Neuronal stem cell (in vitro differentiated cells): ENCODE measurements at regions not wholly inside any gene's neighbourhood (a gene's known extent, or its start where the extent isn't known, plus 50 kb on each side); places are given as distances from the start of the nearest gene placed in this dataset.

Experiments used
- DNase-seq: peaks from one replicate; pipeline ENCODE4 v3.0.0-alpha.2; 2013; ENCODE audit warnings: low spot score
- H2AFZ ChIP-seq: one replicate; pipeline ENCODE4 v1.6.1; 2013; ENCODE audit warnings: mild to moderate bottlenecking, low read length, inconsistent platforms
- H2AK5ac ChIP-seq: 2 replicates; pipeline ENCODE4 v1.6.1; 2013; ENCODE audit warnings: low read depth, mild to moderate bottlenecking, inconsistent platforms, low read length, moderate library complexity, mixed read lengths
- H2BK120ac ChIP-seq: 2 replicates; pipeline ENCODE4 v1.6.1; 2013; ENCODE audit warnings: low read depth, mild to moderate bottlenecking, inconsistent platforms, low read length, moderate library complexity, mixed read lengths
- H2BK12ac ChIP-seq: one replicate; pipeline ENCODE4 v1.6.1; 2013; ENCODE audit warnings: low read length, inconsistent platforms
- H2BK15ac ChIP-seq: 2 replicates; pipeline ENCODE4 v1.6.1; 2013; ENCODE audit warnings: mild to moderate bottlenecking, low read length, inconsistent platforms, mixed read lengths
- H2BK5ac ChIP-seq: one replicate; pipeline ENCODE4 v1.6.1; 2013; ENCODE audit warnings: inconsistent platforms, mild to moderate bottlenecking, low read length, moderate library complexity
- H3K14ac ChIP-seq: one replicate; pipeline ENCODE4 v1.6.1; 2013; ENCODE audit warnings: low read length, inconsistent platforms
- H3K18ac ChIP-seq: 2 replicates; pipeline ENCODE4 v1.6.1; 2013; ENCODE audit warnings: low read length, inconsistent platforms
- H3K23ac ChIP-seq: 2 replicates; pipeline ENCODE4 v1.6.1; 2013; ENCODE audit warnings: low read depth, mild to moderate bottlenecking, mixed read lengths, low read length, inconsistent platforms; ENCODE audit not compliant: poor library complexity
- H3K27ac ChIP-seq: replicated peaks from 3 replicates; pipeline ENCODE4 v1.5.1; 2013; ENCODE audit warnings: low read length, inconsistent platforms
- H3K27me3 ChIP-seq, 3 experiments: 2 replicates each; pipeline ENCODE4 v1.6.1; 2013; ENCODE audit warnings: low read length in 3 of 3, mild to moderate bottlenecking in 2 of 3, inconsistent platforms in 1 of 3, low read depth in 1 of 3, mixed read lengths in 1 of 3, moderate library complexity in 1 of 3; ENCODE audit not compliant: control insufficient read depth in 3 of 3, insufficient read depth in 3 of 3
- H3K36me3 ChIP-seq, 2 donors: replicated peaks in 1 of 2; 2 replicates each; pipeline ENCODE4 v1.6.1; 2013; ENCODE audit warnings: low read length in 2 of 2; ENCODE audit not compliant: control insufficient read depth in 2 of 2, insufficient read depth in 2 of 2
- H3K4ac ChIP-seq: 2 replicates; pipeline ENCODE4 v1.6.1; 2013; ENCODE audit warnings: inconsistent platforms, mild to moderate bottlenecking, low read length, moderate library complexity
- H3K4me1 ChIP-seq, 2 donors: 1 replicate in 1 of 2; 2 replicates in 1 of 2; pipeline ENCODE4 v1.6.1; 2013; ENCODE audit warnings: low read length in 2 of 2, low read depth in 1 of 2; ENCODE audit not compliant: control insufficient read depth in 2 of 2, insufficient read depth in 1 of 2
- H3K4me2 ChIP-seq: one replicate; pipeline ENCODE4 v1.6.1; 2013; ENCODE audit warnings: mild to moderate bottlenecking, low read length, inconsistent platforms; ENCODE audit not compliant: insufficient read depth, poor library complexity, severe bottlenecking
- H3K4me3 ChIP-seq, 2 donors: 2 replicates each; pipeline ENCODE4 v1.5.1; 2013; ENCODE audit warnings: low read length in 2 of 2, mild to moderate bottlenecking in 2 of 2, inconsistent platforms in 1 of 2, moderate library complexity in 1 of 2
- H3K79me1 ChIP-seq: one replicate; pipeline ENCODE4 v1.6.1; 2013; ENCODE audit warnings: low read depth, mild to moderate bottlenecking, inconsistent platforms, low read length, moderate library complexity
- H3K9ac ChIP-seq: one replicate; pipeline ENCODE4 v1.6.1; 2013; ENCODE audit warnings: mild to moderate bottlenecking, low read depth, low read length, inconsistent platforms; ENCODE audit not compliant: poor library complexity
- H3K9me3 ChIP-seq, 2 donors: replicated peaks in 1 of 2; 2 replicates each; pipeline versions ENCODE3 to v1.6.1; 2013; ENCODE audit warnings: low read length in 2 of 2, mild to moderate bottlenecking in 2 of 2, inconsistent platforms in 1 of 2, low read depth in 1 of 2, mixed read lengths in 1 of 2, moderate library complexity in 1 of 2; ENCODE audit not compliant: control insufficient read depth in 2 of 2, insufficient read depth in 1 of 2
- H4K8ac ChIP-seq: one replicate; pipeline ENCODE4 v1.6.1; 2013; ENCODE audit warnings: low read depth, mild to moderate bottlenecking, inconsistent platforms, low read length, moderate library complexity
- H4K91ac ChIP-seq: one replicate; pipeline ENCODE4 v1.6.1; 2013; ENCODE audit warnings: low read length, low read depth, mild to moderate bottlenecking, inconsistent platforms; ENCODE audit not compliant: poor library complexity
- WGBS, 2 donors: extraction: QIAGEN DNeasy Blood & Tissue Kit; methylation state at CpG; one replicate each; pipeline ENCODE4 v1.1.7; 2013; ENCODE audit warnings: missing lambda C conversion rate in 2 of 2, mixed read lengths in 1 of 2; ENCODE audit not compliant: insufficient read length in 2 of 2, insufficient replicate concordance in 1 of 2; ENCODE audit errors: extremely low coverage in 2 of 2; 5-methylcytosine and 5-hydroxymethylcytosine counted together

GRCh38 chr10:50951365-50951764, 65.9 kb upstream of the A1CF start:
- no peak overlapping the region for H3K14ac ChIP-seq
- no peaks in the 10 kb centered on the region for H3K27me3 ChIP-seq
- no peaks in the 10 kb centered on the region for H3K36me3 ChIP-seq
- H2BK120ac ChIP-seq, result no peak overlapping the region
- H2BK5ac ChIP-seq, result no peak overlapping the region
- no peak overlapping the region for H2AFZ ChIP-seq
- no CpG with 5 or more reads among the region's 4 CpGs for WGBS, 2 donors
- no peak overlapping the region for H3K9ac ChIP-seq
- H3K4ac ChIP-seq, result no peak overlapping the region
- H3K79me1 ChIP-seq, result no peaks in the 10 kb centered on the region
- no peaks in the 10 kb centered on the region for H3K4me1 ChIP-seq
- H3K23ac ChIP-seq, result no peak overlapping the region
- H3K9me3 ChIP-seq, result no peaks in the 10 kb centered on the region
- no peak overlapping the region for H3K4me2 ChIP-seq
- H3K27ac ChIP-seq, result no peak overlapping the region
- no peak overlapping the region for H2BK12ac ChIP-seq
- H2AK5ac ChIP-seq, result no peak overlapping the region
- no peak overlapping the region for H4K91ac ChIP-seq
- no peak overlapping the region for H3K4me3 ChIP-seq
- no peak for DNase-seq
- H4K8ac ChIP-seq, result no peak overlapping the region
- no peak overlapping the region for H2BK15ac ChIP-seq
- no peak overlapping the region for H3K18ac ChIP-seq

GRCh38 chr10:50961297-50961696, 75.9 kb upstream of the A1CF start:
- no peaks in the 10 kb centered on the region for H3K9me3 ChIP-seq

GRCh38 chr10:50963063-50963462, 77.6 kb upstream of the A1CF start:
- Histone ChIP-seq H2BK12ac (no peak overlapping the region), H2BK15ac (no peak overlapping the region), H3K79me1 (no peaks in the 10 kb centered on the region), H2AK5ac (no peak overlapping the region), H3K4me1 (no peaks in the 10 kb centered on the region), H4K8ac (no peak overlapping the region), H3K36me3 (no peaks in the 10 kb centered on the region), H3K4me3 (no peak overlapping the region), H3K14ac (no peak overlapping the region), H4K91ac (no peak overlapping the region), H3K18ac (no peak overlapping the region), H3K27ac (no peak overlapping the region), H3K9ac (no peak overlapping the region), H3K9me3 (no peaks in the 10 kb centered on the region), H3K4ac (no peak overlapping the region), H2BK5ac (no peak overlapping the region), H3K4me2 (no peak overlapping the region), H3K23ac (no peak overlapping the region), H3K27me3 (no peaks in the 10 kb centered on the region), H2AFZ (no peak overlapping the region), H2BK120ac (no peak overlapping the region)
- no CpG with 5 or more reads among the region's 1 CpG for WGBS, 2 donors
- DNase-seq, result no peak

More at GRCh38 chr10:50961297-50961696, 75.9 kb upstream of the A1CF start:
- Histone ChIP-seq H3K4me3 (no peak overlapping the region), H3K36me3 (no peaks in the 10 kb centered on the region), H3K79me1 (no peaks in the 10 kb centered on the region), H2BK120ac (no peak overlapping the region), H3K9ac (no peak overlapping the region), H4K8ac (no peak overlapping the region), H2AFZ (no peak overlapping the region), H2BK5ac (no peak overlapping the region), H3K14ac (no peak overlapping the region), H3K23ac (no peak overlapping the region), H3K4me2 (no peak overlapping the region), H2BK15ac (no peak overlapping the region), H3K27ac (no peak overlapping the region), H4K91ac (no peak overlapping the region), H3K4me1 (no peaks in the 10 kb centered on the region), H3K4ac (no peak overlapping the region), H3K27me3 (no peaks in the 10 kb centered on the region), H2AK5ac (no peak overlapping the region), H3K18ac (no peak overlapping the region), H2BK12ac (no peak overlapping the region)
- no peak for DNase-seq

GRCh38 chr10:50968386-50969091, 83.1 kb upstream of the A1CF start:
- no CpG with 5 or more reads among the region's 4 CpGs for WGBS, 2 donors
- Histone ChIP-seq H3K18ac (no peak overlapping the region), H3K4me3 (no peak overlapping the region), H3K4me2 (no peak overlapping the region), H3K4ac (no peak overlapping the region), H4K8ac (no peak overlapping the region), H2AFZ (no peak overlapping the region), H4K91ac (no peak overlapping the region), H3K9me3 (no peaks in the 10 kb centered on the region), H3K27me3 (no peaks in the 10 kb centered on the region), H3K23ac (no peak overlapping the region), H3K9ac (no peak overlapping the region), H3K79me1 (no peaks in the 10 kb centered on the region), H2AK5ac (no peak overlapping the region), H2BK5ac (no peak overlapping the region), H3K14ac (no peak overlapping the region), H2BK12ac (no peak overlapping the region), H3K36me3 (no peaks in the 10 kb centered on the region), H3K4me1 (no peaks in the 10 kb centered on the region), H2BK15ac (no peak overlapping the region), H3K27ac (no peak overlapping the region), H2BK120ac (no peak overlapping the region)
- no peak for DNase-seq
